ENCODE measurements at regions not wholly inside any gene's neighbourhood (a gene's known extent, or its start where the extent isn't known, plus 50 kb on each side); places are given as distances from the start of the nearest gene placed in this dataset.

DNA sequence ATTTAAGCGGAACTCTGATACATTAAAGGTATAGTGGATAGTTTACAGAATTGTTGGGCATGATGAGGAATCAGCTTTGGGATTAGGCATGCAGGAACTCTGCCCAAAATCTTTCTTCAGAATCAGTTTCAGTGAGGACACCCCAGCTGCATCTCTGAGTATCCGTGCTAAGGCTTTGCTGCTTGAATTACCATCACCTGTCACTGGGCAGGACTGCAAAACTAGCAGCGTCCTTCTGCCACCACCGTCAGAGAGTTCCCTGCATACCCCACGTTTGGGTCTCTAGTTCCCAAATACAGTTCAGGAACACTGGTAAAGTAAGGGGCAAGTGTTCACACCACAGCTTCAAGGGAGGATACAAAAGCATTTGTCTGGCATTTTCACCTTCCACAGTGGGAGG is 164.6 kb upstream of the ARHGEF26 start:
- TF ChIP-seq, protein P1, sequence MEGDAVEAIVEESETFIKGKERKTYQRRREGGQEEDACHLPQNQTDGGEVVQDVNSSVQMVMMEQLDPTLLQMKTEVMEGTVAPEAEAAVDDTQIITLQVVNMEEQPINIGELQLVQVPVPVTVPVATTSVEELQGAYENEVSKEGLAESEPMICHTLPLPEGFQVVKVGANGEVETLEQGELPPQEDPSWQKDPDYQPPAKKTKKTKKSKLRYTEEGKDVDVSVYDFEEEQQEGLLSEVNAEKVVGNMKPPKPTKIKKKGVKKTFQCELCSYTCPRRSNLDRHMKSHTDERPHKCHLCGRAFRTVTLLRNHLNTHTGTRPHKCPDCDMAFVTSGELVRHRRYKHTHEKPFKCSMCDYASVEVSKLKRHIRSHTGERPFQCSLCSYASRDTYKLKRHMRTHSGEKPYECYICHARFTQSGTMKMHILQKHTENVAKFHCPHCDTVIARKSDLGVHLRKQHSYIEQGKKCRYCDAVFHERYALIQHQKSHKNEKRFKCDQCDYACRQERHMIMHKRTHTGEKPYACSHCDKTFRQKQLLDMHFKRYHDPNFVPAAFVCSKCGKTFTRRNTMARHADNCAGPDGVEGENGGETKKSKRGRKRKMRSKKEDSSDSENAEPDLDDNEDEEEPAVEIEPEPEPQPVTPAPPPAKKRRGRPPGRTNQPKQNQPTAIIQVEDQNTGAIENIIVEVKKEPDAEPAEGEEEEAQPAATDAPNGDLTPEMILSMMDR (IDR thresholded peaks at IDR 0.05): no peak
- TF ChIP-seq POLR2A (IDR thresholded peaks at IDR 0.05): no peak
- no peak for TF ChIP-seq EP300 (IDR thresholded peaks at IDR 0.05)

All from suprapubic skin (tissue), 3 donors.